ENCODE measurements at regions not wholly inside any gene's neighbourhood (a gene's known extent, or its start where the extent isn't known, plus 50 kb on each side); places are given as distances from the start of the nearest gene placed in this dataset.

DNA sequence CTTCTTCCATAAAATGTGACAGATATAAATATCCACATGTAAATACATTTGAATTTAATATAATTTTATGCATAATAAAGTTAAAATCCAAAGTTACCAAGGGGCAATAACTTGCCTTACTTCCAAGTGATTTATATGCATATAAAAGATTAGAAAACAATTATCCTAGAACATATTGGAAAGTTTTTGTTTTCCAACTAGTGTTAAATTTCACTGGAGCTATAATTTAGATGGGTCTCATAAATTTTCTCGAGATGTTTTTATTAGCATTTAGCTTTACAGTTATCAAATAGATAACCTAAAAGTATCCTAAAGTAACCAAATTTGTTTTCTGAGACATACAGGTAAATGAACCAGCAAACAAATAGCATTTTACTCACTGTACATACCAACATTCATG is 225.3 kb downstream of the SPRY2 start:
- Histone ChIP-seq H4K20me1 (replicated peaks; ENCODE audit: insufficient read depth) (no peaks in the 10 kb centered on the region), H3K4me2 (no peak overlapping the region), H3K4me1 (ENCODE audit: insufficient read depth) (peaks cover 5% of the 10 kb centered on the region; the same call in 1 of the 2 replicates), H3K27me3 (ENCODE audit: insufficient read depth) (no peaks in the 10 kb centered on the region), H3K9me2 (ENCODE audit: insufficient read depth) (no peaks in the 10 kb centered on the region), H3F3A (replicated peaks; ENCODE audit: low read depth) (no peaks in the 10 kb centered on the region), H3K27ac (ENCODE audit: low read depth) (no peak overlapping the region), H3K36me3 (ENCODE audit: insufficient read depth) (no peaks in the 10 kb centered on the region), H3K79me2 (replicated peaks; ENCODE audit: insufficient read depth) (no peaks in the 10 kb centered on the region), H2AFZ (no peak overlapping the region), H3K4me3 (no peak overlapping the region)
- H3K27ac Mint-ChIP-seq, result no peak overlapping the region
- no peak overlapping the region for H3K4me3 Mint-ChIP-seq
- ATAC-seq (no peak), DNase-seq (ENCODE audit: low spot score) (no peak)
- no peaks in the 10 kb centered on the region for H3K36me3 Mint-ChIP-seq (ENCODE audit: low read depth)
- TF ChIP-seq ZNF331 (CRISPR knock-in tag; IDR thresholded peaks at IDR 0.05; ENCODE audit: low read depth) (no peak), EZH2 (IDR thresholded peaks at IDR 0.05; ENCODE audit: low read depth, unreplicated experiment) (no peak), NANOG (IDR thresholded peaks at IDR 0.05; ENCODE audit: borderline replicate concordance) (no peak), POLR2AphosphoS5 (IDR thresholded peaks at IDR 0.05; ENCODE audit: low read depth) (no peak)
- TF ChIP-seq, protein P1, sequence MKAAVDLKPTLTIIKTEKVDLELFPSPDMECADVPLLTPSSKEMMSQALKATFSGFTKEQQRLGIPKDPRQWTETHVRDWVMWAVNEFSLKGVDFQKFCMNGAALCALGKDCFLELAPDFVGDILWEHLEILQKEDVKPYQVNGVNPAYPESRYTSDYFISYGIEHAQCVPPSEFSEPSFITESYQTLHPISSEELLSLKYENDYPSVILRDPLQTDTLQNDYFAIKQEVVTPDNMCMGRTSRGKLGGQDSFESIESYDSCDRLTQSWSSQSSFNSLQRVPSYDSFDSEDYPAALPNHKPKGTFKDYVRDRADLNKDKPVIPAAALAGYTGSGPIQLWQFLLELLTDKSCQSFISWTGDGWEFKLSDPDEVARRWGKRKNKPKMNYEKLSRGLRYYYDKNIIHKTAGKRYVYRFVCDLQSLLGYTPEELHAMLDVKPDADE (IDR thresholded peaks at IDR 0.05), result no peak
- no peaks in the 10 kb centered on the region for H3K27me3 Mint-ChIP-seq (ENCODE audit: insufficient read depth, low read depth, poor library complexity)
- no peaks in the 10 kb centered on the region for H3K9me3 Mint-ChIP-seq
- H3K4me1 Mint-ChIP-seq, result peaks cover 10% of the 10 kb centered on the region; the same call in 2 of the 3 replicates

DNA sequence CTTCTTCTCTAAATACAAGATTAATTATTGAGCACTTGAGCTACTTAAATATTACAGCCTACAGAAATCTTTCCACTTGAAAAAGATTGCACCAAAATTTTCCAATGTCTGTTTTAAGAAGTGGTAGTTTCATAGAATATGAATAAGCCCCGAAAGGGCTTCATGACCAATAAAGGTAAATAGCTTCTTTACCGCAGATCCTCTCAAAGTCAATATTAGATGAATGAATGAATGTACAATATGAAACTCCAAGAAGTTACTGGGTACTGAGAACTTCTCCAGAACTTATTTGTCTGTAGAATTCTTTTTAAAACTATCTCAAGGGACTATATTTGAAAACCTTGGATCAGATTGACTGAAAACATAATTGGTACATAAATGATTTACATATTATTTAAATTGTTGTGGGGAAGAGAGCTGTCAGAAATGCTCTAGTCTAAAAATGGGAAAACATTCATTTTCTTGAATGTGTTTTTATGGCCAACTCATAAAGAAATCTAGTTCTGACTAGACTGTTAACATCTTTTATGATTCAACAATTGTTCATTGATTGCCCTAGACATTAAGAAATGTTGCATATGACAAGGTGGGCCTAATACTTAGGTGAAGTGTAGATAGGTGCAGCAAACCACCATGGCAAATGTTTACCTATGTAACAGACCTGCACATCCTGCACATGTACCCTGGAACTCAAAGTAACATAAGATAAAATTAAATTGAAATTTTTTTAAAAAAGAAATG is 227.0 kb downstream of the SPRY2 start:
- no peaks in the 10 kb centered on the region for H3K9me2 ChIP-seq (ENCODE audit: insufficient read depth)
- H3K4me3 ChIP-seq, result no peak overlapping the region
- H3K4me3 Mint-ChIP-seq, result no peak overlapping the region
- H4K20me1 ChIP-seq (replicated peaks; ENCODE audit: insufficient read depth), result no peaks in the 10 kb centered on the region
- H3K36me3 Mint-ChIP-seq (ENCODE audit: low read depth), result no peaks in the 10 kb centered on the region
- peaks cover 7% of the 10 kb centered on the region; the same call in 2 of the 3 replicates for H3K4me1 Mint-ChIP-seq
- no peak overlapping the region for H3K27ac Mint-ChIP-seq
- no peaks in the 10 kb centered on the region for H3K27me3 Mint-ChIP-seq (ENCODE audit: insufficient read depth, low read depth, poor library complexity)
- no peaks in the 10 kb centered on the region for H3K36me3 ChIP-seq (ENCODE audit: insufficient read depth)
- H3K27ac ChIP-seq (ENCODE audit: low read depth), result no peak overlapping the region
- H3K9me3 Mint-ChIP-seq, result no peaks in the 10 kb centered on the region
- ATAC-seq (no peak), DNase-seq (ENCODE audit: low spot score) (no peak)
- no peaks in the 10 kb centered on the region for H3K27me3 ChIP-seq (ENCODE audit: insufficient read depth)
- H3F3A ChIP-seq (replicated peaks; ENCODE audit: low read depth), result no peaks in the 10 kb centered on the region
- no peaks in the 10 kb centered on the region for H3K79me2 ChIP-seq (replicated peaks; ENCODE audit: insufficient read depth)
- H3K4me2 ChIP-seq, result no peak overlapping the region
- H2AFZ ChIP-seq, result no peak overlapping the region
- no peaks in the 10 kb centered on the region for H3K4me1 ChIP-seq (ENCODE audit: insufficient read depth)
- TF ChIP-seq, protein P2, sequence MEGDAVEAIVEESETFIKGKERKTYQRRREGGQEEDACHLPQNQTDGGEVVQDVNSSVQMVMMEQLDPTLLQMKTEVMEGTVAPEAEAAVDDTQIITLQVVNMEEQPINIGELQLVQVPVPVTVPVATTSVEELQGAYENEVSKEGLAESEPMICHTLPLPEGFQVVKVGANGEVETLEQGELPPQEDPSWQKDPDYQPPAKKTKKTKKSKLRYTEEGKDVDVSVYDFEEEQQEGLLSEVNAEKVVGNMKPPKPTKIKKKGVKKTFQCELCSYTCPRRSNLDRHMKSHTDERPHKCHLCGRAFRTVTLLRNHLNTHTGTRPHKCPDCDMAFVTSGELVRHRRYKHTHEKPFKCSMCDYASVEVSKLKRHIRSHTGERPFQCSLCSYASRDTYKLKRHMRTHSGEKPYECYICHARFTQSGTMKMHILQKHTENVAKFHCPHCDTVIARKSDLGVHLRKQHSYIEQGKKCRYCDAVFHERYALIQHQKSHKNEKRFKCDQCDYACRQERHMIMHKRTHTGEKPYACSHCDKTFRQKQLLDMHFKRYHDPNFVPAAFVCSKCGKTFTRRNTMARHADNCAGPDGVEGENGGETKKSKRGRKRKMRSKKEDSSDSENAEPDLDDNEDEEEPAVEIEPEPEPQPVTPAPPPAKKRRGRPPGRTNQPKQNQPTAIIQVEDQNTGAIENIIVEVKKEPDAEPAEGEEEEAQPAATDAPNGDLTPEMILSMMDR (conservative IDR thresholded peaks at IDR 0.05; ENCODE audit: low read depth in 2 of 2), result no peak
- no peak for TF ChIP-seq EZH2phosphoT487 (IDR thresholded peaks at IDR 0.05; ENCODE audit: unreplicated experiment)
- no peak for TF ChIP-seq EZH2 (IDR thresholded peaks at IDR 0.05; ENCODE audit: low read depth, unreplicated experiment)
- no peak for TF ChIP-seq NANOG (IDR thresholded peaks at IDR 0.05; ENCODE audit: borderline replicate concordance)
- TF ChIP-seq JUNB (IDR thresholded peaks at IDR 0.05; ENCODE audit: unreplicated experiment), result no peak
- TF ChIP-seq ZNF114 (CRISPR knock-in tag; IDR thresholded peaks at IDR 0.05), result no peak
- TF ChIP-seq CREB1 (CRISPR knock-in tag; IDR thresholded peaks at IDR 0.05; ENCODE audit: low read depth), result no peak
- no peak for TF ChIP-seq POLR2AphosphoS5 (IDR thresholded peaks at IDR 0.05; ENCODE audit: low read depth)
- TF ChIP-seq, protein P3, sequence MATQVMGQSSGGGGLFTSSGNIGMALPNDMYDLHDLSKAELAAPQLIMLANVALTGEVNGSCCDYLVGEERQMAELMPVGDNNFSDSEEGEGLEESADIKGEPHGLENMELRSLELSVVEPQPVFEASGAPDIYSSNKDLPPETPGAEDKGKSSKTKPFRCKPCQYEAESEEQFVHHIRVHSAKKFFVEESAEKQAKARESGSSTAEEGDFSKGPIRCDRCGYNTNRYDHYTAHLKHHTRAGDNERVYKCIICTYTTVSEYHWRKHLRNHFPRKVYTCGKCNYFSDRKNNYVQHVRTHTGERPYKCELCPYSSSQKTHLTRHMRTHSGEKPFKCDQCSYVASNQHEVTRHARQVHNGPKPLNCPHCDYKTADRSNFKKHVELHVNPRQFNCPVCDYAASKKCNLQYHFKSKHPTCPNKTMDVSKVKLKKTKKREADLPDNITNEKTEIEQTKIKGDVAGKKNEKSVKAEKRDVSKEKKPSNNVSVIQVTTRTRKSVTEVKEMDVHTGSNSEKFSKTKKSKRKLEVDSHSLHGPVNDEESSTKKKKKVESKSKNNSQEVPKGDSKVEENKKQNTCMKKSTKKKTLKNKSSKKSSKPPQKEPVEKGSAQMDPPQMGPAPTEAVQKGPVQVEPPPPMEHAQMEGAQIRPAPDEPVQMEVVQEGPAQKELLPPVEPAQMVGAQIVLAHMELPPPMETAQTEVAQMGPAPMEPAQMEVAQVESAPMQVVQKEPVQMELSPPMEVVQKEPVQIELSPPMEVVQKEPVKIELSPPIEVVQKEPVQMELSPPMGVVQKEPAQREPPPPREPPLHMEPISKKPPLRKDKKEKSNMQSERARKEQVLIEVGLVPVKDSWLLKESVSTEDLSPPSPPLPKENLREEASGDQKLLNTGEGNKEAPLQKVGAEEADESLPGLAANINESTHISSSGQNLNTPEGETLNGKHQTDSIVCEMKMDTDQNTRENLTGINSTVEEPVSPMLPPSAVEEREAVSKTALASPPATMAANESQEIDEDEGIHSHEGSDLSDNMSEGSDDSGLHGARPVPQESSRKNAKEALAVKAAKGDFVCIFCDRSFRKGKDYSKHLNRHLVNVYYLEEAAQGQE (IDR thresholded peaks at IDR 0.05; ENCODE audit: unreplicated experiment), result no peak
- no peak for TF ChIP-seq STAT1 (IDR thresholded peaks at IDR 0.05; ENCODE audit: unreplicated experiment)
- no peak for TF ChIP-seq ZNF331 (CRISPR knock-in tag; IDR thresholded peaks at IDR 0.05; ENCODE audit: low read depth)

All from GM23338 (cell line).